Fibroblast of lung (primary cell): ENCODE measurements at regions not wholly inside any gene's neighbourhood (a gene's known extent, or its start where the extent isn't known, plus 50 kb on each side); places are given as distances from the start of the nearest gene placed in this dataset.
"Not testable (repeated sequence)": the region's sequence is repeated elsewhere in the genome, so short reads cannot be mapped to it uniquely, and the experiment has no call there.

ENCODE experiments used
- DNase-seq, 2 donors: peaks; one replicate each; pipeline versions ENCODE4 v3.0.0 to v3.0.0-alpha.2; 2010; ENCODE audit warnings: low read depth in 2 of 2
- H2AFZ ChIP-seq: 2 replicates; pipeline ENCODE4 v1.5.1; 2012; ENCODE audit warnings: low read length, control low read depth, inconsistent platforms
- H3K27ac ChIP-seq: 2 replicates; pipeline ENCODE4 v1.5.1; 2011; ENCODE audit warnings: low read length, control low read depth; ENCODE audit not compliant: insufficient read depth
- H3K27me3 ChIP-seq: 2 replicates; pipeline ENCODE4 v1.5.1; 2011; ENCODE audit warnings: mild to moderate bottlenecking, low read length; ENCODE audit not compliant: control insufficient read depth, insufficient read depth
- H3K36me3 ChIP-seq: 2 replicates; pipeline ENCODE4 v1.5.1; 2011; ENCODE audit warnings: low read length; ENCODE audit not compliant: control insufficient read depth, insufficient read depth
- H3K4me1 ChIP-seq: 2 replicates; pipeline ENCODE4 v1.5.1; 2011; ENCODE audit warnings: low read length; ENCODE audit not compliant: control insufficient read depth, insufficient read depth; ENCODE audit errors: extremely low read depth
- H3K4me2 ChIP-seq: 2 replicates; pipeline ENCODE4 v1.5.1; 2011; ENCODE audit warnings: low read length, control low read depth; ENCODE audit not compliant: insufficient read depth; ENCODE audit errors: extremely low read depth
- H3K4me3 ChIP-seq, 4 experiments: fragments of 200-600 bp in 1 of 4; sonication (generic) in 1 of 4; replicated peaks in 1 of 4; 2 replicates each; pipeline ENCODE4 v1.5.1; 2011 to 2016; ENCODE audit warnings: low read length in 4 of 4, low read depth in 3 of 4, mild to moderate bottlenecking in 3 of 4, control low read depth in 2 of 4, inconsistent platforms in 1 of 4, mixed read lengths in 1 of 4; ENCODE audit not compliant: insufficient read depth in 1 of 4; ENCODE audit errors: control extremely low read depth in 1 of 4
- H3K79me2 ChIP-seq: 2 replicates; pipeline ENCODE4 v1.5.1; 2012; ENCODE audit warnings: mild to moderate bottlenecking, low read length, inconsistent platforms; ENCODE audit not compliant: control insufficient read depth, insufficient read depth
- H3K9ac ChIP-seq: 2 replicates; pipeline ENCODE4 v1.5.1; 2011; ENCODE audit warnings: mild to moderate bottlenecking, low read length, control low read depth; ENCODE audit not compliant: insufficient read depth
- H3K9me3 ChIP-seq: 2 replicates; pipeline ENCODE4 v1.5.1; 2012; ENCODE audit warnings: low read depth, low read length; ENCODE audit not compliant: control insufficient read depth, insufficient read depth
- H4K20me1 ChIP-seq: 2 replicates; pipeline ENCODE4 v1.5.1; 2011; ENCODE audit warnings: low read length; ENCODE audit not compliant: control insufficient read depth, insufficient read depth; ENCODE audit errors: extremely low read depth
- EZH2 ChIP-seq: IDR thresholded peaks from 2 replicates; pipeline ENCODE4 v1.5.1; 2012; ENCODE audit warnings: low read length, control low read depth, mild to moderate bottlenecking; ENCODE audit errors: missing control alignments
- TF ChIP-seq, protein P1 (sequence below), 2 donors: IDR thresholded peaks in 1 of 2; conservative IDR thresholded peaks in 1 of 2; 1 replicate in 1 of 2; 2 replicates in 1 of 2; pipeline ENCODE4 v1.5.1; 2011 to 2012; ENCODE audit warnings: low read length in 2 of 2, control low read depth in 1 of 2, inconsistent platforms in 1 of 2, low read depth in 1 of 2, mild to moderate bottlenecking in 1 of 2

DNA sequence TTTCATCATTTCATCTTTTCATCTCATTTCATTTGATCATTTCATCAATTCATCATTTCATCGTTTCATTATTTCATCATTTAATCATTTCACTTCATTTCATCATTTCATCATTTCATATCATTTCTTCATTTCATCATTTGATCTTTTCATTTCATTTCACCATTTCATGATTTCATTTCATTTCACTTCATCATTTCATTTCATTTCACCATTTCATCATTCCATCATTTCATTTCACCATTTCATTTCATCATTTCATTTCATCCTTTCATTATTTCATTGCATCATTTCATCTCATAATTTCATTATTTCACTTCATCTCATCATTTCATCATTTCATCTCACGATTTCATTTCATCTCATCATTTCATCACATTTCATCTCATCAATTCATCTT is 127.8 kb downstream of the ANKRD30BL start:
- no peaks in the 10 kb centered on the region for H3K9me3 ChIP-seq
- no peak overlapping the region for H3K9ac ChIP-seq
- H3K36me3 ChIP-seq = no peaks in the 10 kb centered on the region
- H3K79me2 ChIP-seq = no peaks in the 10 kb centered on the region
- H3K4me1 ChIP-seq = no peaks in the 10 kb centered on the region
- TF ChIP-seq EZH2 = no peak
- TF ChIP-seq, protein P1, sequence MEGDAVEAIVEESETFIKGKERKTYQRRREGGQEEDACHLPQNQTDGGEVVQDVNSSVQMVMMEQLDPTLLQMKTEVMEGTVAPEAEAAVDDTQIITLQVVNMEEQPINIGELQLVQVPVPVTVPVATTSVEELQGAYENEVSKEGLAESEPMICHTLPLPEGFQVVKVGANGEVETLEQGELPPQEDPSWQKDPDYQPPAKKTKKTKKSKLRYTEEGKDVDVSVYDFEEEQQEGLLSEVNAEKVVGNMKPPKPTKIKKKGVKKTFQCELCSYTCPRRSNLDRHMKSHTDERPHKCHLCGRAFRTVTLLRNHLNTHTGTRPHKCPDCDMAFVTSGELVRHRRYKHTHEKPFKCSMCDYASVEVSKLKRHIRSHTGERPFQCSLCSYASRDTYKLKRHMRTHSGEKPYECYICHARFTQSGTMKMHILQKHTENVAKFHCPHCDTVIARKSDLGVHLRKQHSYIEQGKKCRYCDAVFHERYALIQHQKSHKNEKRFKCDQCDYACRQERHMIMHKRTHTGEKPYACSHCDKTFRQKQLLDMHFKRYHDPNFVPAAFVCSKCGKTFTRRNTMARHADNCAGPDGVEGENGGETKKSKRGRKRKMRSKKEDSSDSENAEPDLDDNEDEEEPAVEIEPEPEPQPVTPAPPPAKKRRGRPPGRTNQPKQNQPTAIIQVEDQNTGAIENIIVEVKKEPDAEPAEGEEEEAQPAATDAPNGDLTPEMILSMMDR (conservative IDR thresholded peaks at IDR 0.05 in 1 of 2, IDR thresholded peaks at IDR 0.05 in 1 of 2; ENCODE audit: low read depth in 1 of 2, low read length in 2 of 2) = no peak
- no peak for DNase-seq
- H3K4me2 ChIP-seq = no peak overlapping the region
- H3K27ac ChIP-seq = no peak overlapping the region
- H3K27me3 ChIP-seq = peaks cover 6% of the 10 kb centered on the region
- H3K4me3 ChIP-seq = no peak overlapping the region
- no peaks in the 10 kb centered on the region for H4K20me1 ChIP-seq
- H2AFZ ChIP-seq = no peak overlapping the region

- Histone ChIP-seq H4K20me1 (no peaks in the 10 kb centered on the region), H3K36me3 (no peaks in the 10 kb centered on the region), H3K4me3 (no peak overlapping the region), H3K27ac (no peak overlapping the region), H3K27me3 (peaks cover 4% of the 10 kb centered on the region), H3K4me2 (no peak overlapping the region), H3K79me2 (no peaks in the 10 kb centered on the region), H3K9ac (no peak overlapping the region), H3K9me3 (no peaks in the 10 kb centered on the region), H3K4me1 (no peaks in the 10 kb centered on the region), H2AFZ (no peak overlapping the region)
- no peak for TF ChIP-seq EZH2
- TF ChIP-seq, protein P1 (conservative IDR thresholded peaks at IDR 0.05 in 1 of 2, IDR thresholded peaks at IDR 0.05 in 1 of 2; ENCODE audit: low read depth in 1 of 2, low read length in 2 of 2) = no peak
- DNase-seq = no peak
These were observed 128.4 kb downstream of the ANKRD30BL start for GRCh38 chr2:132033365-132033764.

DNA sequence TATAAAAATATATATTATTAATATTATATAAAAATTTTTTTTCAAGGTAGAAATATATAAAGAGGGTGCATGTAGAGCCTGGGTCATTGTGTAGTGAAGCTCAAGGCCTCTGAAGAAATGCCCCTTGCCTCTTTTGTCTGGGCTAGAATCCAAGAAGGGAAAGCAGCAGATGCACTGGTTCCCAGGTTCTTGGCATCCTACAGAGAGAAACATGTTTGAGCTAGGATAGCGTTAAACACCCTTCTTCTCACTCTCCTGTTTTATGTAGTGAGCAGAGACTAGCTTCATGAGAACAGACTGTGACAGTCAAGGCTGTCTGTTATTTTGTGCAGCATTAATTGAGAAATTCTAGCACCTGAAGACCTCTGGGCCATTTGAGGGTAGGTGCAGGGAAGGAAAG is 149.7 kb downstream of the ANKRD30BL start:
- H3K4me3 ChIP-seq, H3K27me3 ChIP-seq, H4K20me1 ChIP-seq, H3K4me2 ChIP-seq, DNase-seq, H3K9ac ChIP-seq, H2AFZ ChIP-seq, H3K79me2 ChIP-seq, H3K27ac ChIP-seq, H3K36me3 ChIP-seq, H3K4me1 ChIP-seq, H3K9me3 ChIP-seq: not testable (repeated sequence)
